ENCODE measurements at regions not wholly inside any gene's neighbourhood (a gene's known extent, or its start where the extent isn't known, plus 50 kb on each side); places are given as distances from the start of the nearest gene placed in this dataset.

- no peak for TF ChIP-seq CTCF (IDR thresholded peaks at IDR 0.05)
- no peak for TF ChIP-seq ATF3 (CRISPR knock-in tag; conservative IDR thresholded peaks at IDR 0.05)
Measured at GRCh38 chr2:21254170-21254965, 130.6 kb downstream of the TDRD15 start.

Data from WTC11 (cell line).